Mesenchymal stem cell (in vitro differentiated cells and primary cell): ENCODE measurements at regions not wholly inside any gene's neighbourhood (a gene's known extent, or its start where the extent isn't known, plus 50 kb on each side); places are given as distances from the start of the nearest gene placed in this dataset.
"Not testable (repeated sequence)": the region's sequence is repeated elsewhere in the genome, so short reads cannot be mapped to it uniquely, and the experiment has no call there.

ENCODE experiments used
- DNase-seq: peaks from one replicate; pipeline ENCODE4 v3.0.0-alpha.2; 2013
- H2AFZ ChIP-seq: one replicate; pipeline ENCODE4 v1.6.1; 2013; ENCODE audit warnings: low read depth, mild to moderate bottlenecking, control low read depth, inconsistent platforms, low read length, moderate library complexity
- H2AK5ac ChIP-seq: 2 replicates; pipeline ENCODE4 v1.6.1; 2013; ENCODE audit warnings: low read length, moderate library complexity, mild to moderate bottlenecking, inconsistent platforms; ENCODE audit not compliant: severe bottlenecking
- H2BK120ac ChIP-seq: one replicate; pipeline ENCODE4 v1.6.1; 2013; ENCODE audit warnings: low read depth, mild to moderate bottlenecking, inconsistent platforms, low read length, moderate library complexity
- H2BK12ac ChIP-seq, 2 experiments: one replicate each; pipeline ENCODE4 v1.6.1; 2013; ENCODE audit warnings: inconsistent platforms in 2 of 2, low read length in 2 of 2, mild to moderate bottlenecking in 2 of 2, moderate library complexity in 2 of 2, control low read depth in 1 of 2
- H2BK15ac ChIP-seq: one replicate; pipeline ENCODE4 v1.6.1; 2013; ENCODE audit warnings: mild to moderate bottlenecking, low read depth, inconsistent platforms; ENCODE audit not compliant: poor library complexity, severe bottlenecking
- H2BK5ac ChIP-seq: 2 replicates; pipeline ENCODE4 v1.6.1; 2013; ENCODE audit warnings: low read depth, mild to moderate bottlenecking, low read length, control low read depth, inconsistent platforms; ENCODE audit not compliant: poor library complexity, severe bottlenecking
- H3K14ac ChIP-seq, 2 experiments: one replicate each; pipeline ENCODE4 v1.6.1; 2013; ENCODE audit warnings: inconsistent platforms in 2 of 2, low read length in 2 of 2, control low read depth in 1 of 2, mild to moderate bottlenecking in 1 of 2, moderate library complexity in 1 of 2
- H3K18ac ChIP-seq, 2 experiments: one replicate each; pipeline ENCODE4 v1.6.1; 2013; ENCODE audit warnings: inconsistent platforms in 2 of 2, low read length in 2 of 2, control low read depth in 1 of 2, low read depth in 1 of 2, mild to moderate bottlenecking in 1 of 2
- H3K23ac ChIP-seq, 2 experiments: one replicate each; pipeline ENCODE4 v1.6.1; 2013; ENCODE audit warnings: inconsistent platforms in 2 of 2, low read length in 2 of 2, mild to moderate bottlenecking in 2 of 2, moderate library complexity in 2 of 2, control low read depth in 1 of 2
- H3K27ac ChIP-seq: 2 replicates; pipeline ENCODE4 v1.5.1; 2013; ENCODE audit warnings: mild to moderate bottlenecking, moderate library complexity, low read length, control low read depth, inconsistent platforms; ENCODE audit not compliant: poor library complexity, severe bottlenecking
- H3K27me3 ChIP-seq, 2 experiments: 2 replicates each; pipeline versions ENCODE4 v1.6.1 to v1.7.0; 2013; ENCODE audit warnings: low read length in 2 of 2, mild to moderate bottlenecking in 2 of 2, moderate library complexity in 2 of 2, control low read depth in 1 of 2, inconsistent platforms in 1 of 2; ENCODE audit not compliant: control insufficient read depth in 1 of 2, insufficient read depth in 1 of 2
- H3K36me3 ChIP-seq, 2 experiments: 2 replicates each; pipeline versions ENCODE4 v1.6.1 to v1.7.0; 2013; ENCODE audit warnings: low read length in 2 of 2, control low read depth in 1 of 2, inconsistent platforms in 1 of 2, low read depth in 1 of 2, mild to moderate bottlenecking in 1 of 2; ENCODE audit not compliant: insufficient read depth in 2 of 2, control insufficient read depth in 1 of 2
- H3K4ac ChIP-seq, 2 experiments: one replicate each; pipeline ENCODE4 v1.6.1; 2013; ENCODE audit warnings: inconsistent platforms in 2 of 2, low read length in 2 of 2, mild to moderate bottlenecking in 2 of 2, moderate library complexity in 2 of 2, control low read depth in 1 of 2, low read depth in 1 of 2
- H3K4me1 ChIP-seq: 2 replicates; pipeline ENCODE4 v1.6.1; 2013; ENCODE audit warnings: low read depth, low read length, control low read depth; ENCODE audit not compliant: control insufficient read depth, insufficient read depth
- H3K4me2 ChIP-seq: 2 replicates; pipeline ENCODE4 v1.6.1; 2013; ENCODE audit warnings: low read length, mild to moderate bottlenecking, inconsistent platforms; ENCODE audit not compliant: poor library complexity, severe bottlenecking
- H3K4me3 ChIP-seq, 2 experiments: 2 replicates each; pipeline versions ENCODE4 v1.5.1 to v1.7.0; 2013; ENCODE audit warnings: low read length in 2 of 2, mild to moderate bottlenecking in 2 of 2, control low read depth in 1 of 2, low read depth in 1 of 2; ENCODE audit not compliant: insufficient read depth in 1 of 2
- H3K79me1 ChIP-seq: replicated peaks from 2 replicates; pipeline ENCODE4 v1.6.1; 2013; ENCODE audit warnings: mild to moderate bottlenecking, control low read depth, low read length, inconsistent platforms; ENCODE audit not compliant: poor library complexity, severe bottlenecking
- H3K9ac ChIP-seq: 2 replicates; pipeline ENCODE4 v1.7.0; 2013; ENCODE audit warnings: mild to moderate bottlenecking, low read length, moderate library complexity
- H3K9me3 ChIP-seq: 2 replicates; pipeline ENCODE4 v1.7.0; 2013; ENCODE audit warnings: mild to moderate bottlenecking, low read length; ENCODE audit not compliant: control insufficient read depth
- H4K8ac ChIP-seq: one replicate; pipeline ENCODE4 v1.6.1; 2013; ENCODE audit warnings: inconsistent platforms, mild to moderate bottlenecking, low read length, moderate library complexity
- H4K91ac ChIP-seq: one replicate; pipeline ENCODE4 v1.6.1; 2013; ENCODE audit warnings: mild to moderate bottlenecking, low read length, inconsistent platforms
- WGBS: methylation state at CpG from one replicate; pipeline ENCODE4 v1.1.7; 2013; ENCODE audit warnings: mixed read lengths; 5-methylcytosine and 5-hydroxymethylcytosine counted together

DNA sequence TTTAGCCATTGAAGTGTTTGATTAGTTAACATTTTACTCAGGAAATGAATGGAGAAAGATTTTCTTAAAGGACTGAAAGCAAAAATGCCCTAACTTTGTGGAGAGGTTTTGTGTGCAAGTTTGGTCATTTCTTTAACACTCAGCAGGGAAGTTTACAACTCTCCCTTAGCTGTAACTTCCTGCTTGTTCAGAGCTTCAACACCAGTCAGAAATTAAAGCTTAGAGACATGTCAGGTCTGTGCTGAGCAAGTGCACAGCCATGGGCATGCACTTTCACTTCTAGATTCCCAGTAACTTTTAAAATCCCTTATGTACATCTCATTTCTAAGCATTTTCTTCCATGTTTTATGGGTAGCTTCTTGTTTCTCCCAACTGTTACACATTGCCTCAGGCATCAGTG is 326.0 kb downstream of the ACTRT1 start:
- Histone ChIP-seq H2BK15ac (no peak overlapping the region), H2AK5ac (no peak overlapping the region), H2AFZ (no peak overlapping the region), H3K4me2 (no peak overlapping the region), H3K4me3 (no peak overlapping the region), H4K91ac (no peak overlapping the region), H3K23ac (no peak overlapping the region), H3K4me1 (no peaks in the 10 kb centered on the region), H3K27me3 (no peaks in the 10 kb centered on the region), H3K14ac (no peak overlapping the region), H3K36me3 (no peaks in the 10 kb centered on the region), H3K9me3 (no peaks in the 10 kb centered on the region), H3K27ac (no peak overlapping the region), H2BK5ac (no peak overlapping the region), H4K8ac (no peak overlapping the region), H3K18ac (no peak overlapping the region), H2BK12ac (no peak overlapping the region), H3K4ac (no peak overlapping the region), H3K79me1 (no peaks in the 10 kb centered on the region), H3K9ac (no peak overlapping the region), H2BK120ac (no peak overlapping the region)
- DNase-seq = no peak

DNA sequence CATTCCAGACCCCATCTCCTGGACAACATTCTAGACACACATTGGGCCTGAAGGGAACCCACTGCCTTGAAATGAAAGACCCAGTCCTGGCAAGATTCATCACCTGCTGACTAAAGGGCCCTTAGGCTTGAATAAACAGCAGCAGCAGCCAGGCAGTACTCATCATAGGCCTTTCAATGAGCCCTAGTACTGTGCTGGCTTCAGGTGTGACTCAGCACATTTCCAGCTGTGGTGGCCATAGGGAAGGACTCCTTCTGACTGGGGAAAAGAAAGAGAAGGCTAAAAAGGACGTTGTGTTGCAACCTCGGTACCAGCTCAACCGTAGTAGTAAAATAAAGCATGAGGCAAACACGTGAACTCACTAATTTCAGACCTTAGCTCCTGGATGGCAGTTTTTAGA is 344.0 kb downstream of the ACTRT1 start:
- no peak overlapping the region for H2BK5ac ChIP-seq
- H3K4me2 ChIP-seq = no peak overlapping the region
- no peak overlapping the region for H4K8ac ChIP-seq
- no peak overlapping the region for H4K91ac ChIP-seq
- no peaks in the 10 kb centered on the region for H3K27me3 ChIP-seq
- 77% methylated on average over 4 of the region's 4 CpGs for WGBS
- H3K14ac ChIP-seq = no peak overlapping the region
- H3K4me1 ChIP-seq = no peaks in the 10 kb centered on the region
- H2AFZ ChIP-seq = no peak overlapping the region
- DNase-seq = no peak
- H3K4me3 ChIP-seq = no peak overlapping the region
- no peaks in the 10 kb centered on the region for H3K79me1 ChIP-seq
- H3K36me3 ChIP-seq = no peaks in the 10 kb centered on the region
- no peak overlapping the region for H3K9ac ChIP-seq
- H2BK120ac ChIP-seq = no peak overlapping the region
- no peaks in the 10 kb centered on the region for H3K9me3 ChIP-seq
- H2AK5ac ChIP-seq = no peak overlapping the region
- H3K4ac ChIP-seq = no peak overlapping the region
- H3K18ac ChIP-seq = no peak overlapping the region
- no peak overlapping the region for H2BK15ac ChIP-seq
- no peak overlapping the region for H2BK12ac ChIP-seq
- no peak overlapping the region for H3K23ac ChIP-seq
- no peak overlapping the region for H3K27ac ChIP-seq

DNA sequence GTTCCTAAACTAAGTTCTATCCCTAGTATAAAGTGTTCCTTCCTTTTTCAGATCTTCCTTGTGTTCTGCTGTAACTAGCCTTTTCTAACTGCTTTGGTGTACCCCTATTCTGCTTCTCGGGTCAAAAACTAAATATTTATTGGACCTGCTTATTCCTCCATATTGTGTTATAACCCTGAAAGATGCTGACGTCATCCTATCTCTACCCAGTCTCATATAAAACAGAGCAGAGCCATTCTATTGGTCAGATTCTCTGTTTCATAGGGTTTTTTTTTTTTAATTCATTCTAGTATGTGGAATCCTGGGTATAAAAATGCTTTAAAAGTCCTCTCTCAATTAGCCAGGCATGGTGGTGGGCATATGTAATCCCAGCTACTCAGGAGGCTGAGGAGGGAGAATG is 349.7 kb downstream of the ACTRT1 start:
- no peaks in the 10 kb centered on the region for H3K36me3 ChIP-seq
- no peak for DNase-seq
- no peak overlapping the region for H2BK12ac ChIP-seq
- no peak overlapping the region for H2BK15ac ChIP-seq
- no peak overlapping the region for H3K4me2 ChIP-seq
- H3K27me3 ChIP-seq = no peaks in the 10 kb centered on the region
- no peak overlapping the region for H3K9ac ChIP-seq
- no peak overlapping the region for H2AK5ac ChIP-seq
- H3K23ac ChIP-seq = no peak overlapping the region
- no peak overlapping the region for H3K14ac ChIP-seq
- no peak overlapping the region for H3K18ac ChIP-seq
- H3K79me1 ChIP-seq = no peaks in the 10 kb centered on the region
- H3K9me3 ChIP-seq = no peaks in the 10 kb centered on the region
- H3K4me3 ChIP-seq = no peak overlapping the region
- H2BK5ac ChIP-seq = no peak overlapping the region
- H3K27ac ChIP-seq = no peak overlapping the region
- no peak overlapping the region for H3K4ac ChIP-seq
- no peak overlapping the region for H4K91ac ChIP-seq
- no peak overlapping the region for H2AFZ ChIP-seq
- no peak overlapping the region for H2BK120ac ChIP-seq
- no peaks in the 10 kb centered on the region for H3K4me1 ChIP-seq
- WGBS = 70% methylated on average over 1 of the region's 2 CpGs
- H4K8ac ChIP-seq = no peak overlapping the region

DNA sequence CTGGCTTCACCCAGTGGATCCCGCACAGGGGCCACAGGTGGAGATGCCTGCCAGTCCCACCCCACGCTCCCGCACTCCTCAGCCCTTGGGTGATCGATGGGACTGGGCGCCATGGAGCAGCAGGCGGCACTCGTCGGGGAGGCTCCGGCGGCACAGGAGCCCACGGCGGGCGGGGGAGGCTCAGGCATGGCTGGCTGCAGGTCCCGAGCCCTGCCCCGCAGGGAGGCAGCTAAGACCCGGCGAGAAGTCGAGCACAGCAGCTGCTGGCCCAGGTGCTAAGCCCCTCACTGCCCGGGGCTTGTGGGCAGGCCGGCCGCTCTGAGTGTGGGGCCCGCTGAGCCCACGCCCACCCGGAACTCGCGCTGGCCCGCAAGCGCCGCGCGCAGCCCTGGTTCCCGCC is 389.3 kb downstream of the ACTRT1 start:
- not testable (repeated sequence) for H2BK15ac ChIP-seq, H3K4me3 ChIP-seq, H3K9ac ChIP-seq, H3K14ac ChIP-seq, H3K4me2 ChIP-seq, H3K18ac ChIP-seq, H2BK12ac ChIP-seq, H2BK5ac ChIP-seq, H3K4me1 ChIP-seq, H2AFZ ChIP-seq, H4K91ac ChIP-seq, H2BK120ac ChIP-seq, H3K27ac ChIP-seq, H3K9me3 ChIP-seq, H3K79me1 ChIP-seq, DNase-seq, H3K23ac ChIP-seq, H2AK5ac ChIP-seq, H4K8ac ChIP-seq, H3K4ac ChIP-seq, H3K36me3 ChIP-seq, H3K27me3 ChIP-seq
- WGBS = 94% methylated on average over 11 of the region's 32 CpGs
